Naive B cell (primary cell): ENCODE measurements at regions not wholly inside any gene's neighbourhood (a gene's known extent, or its start where the extent isn't known, plus 50 kb on each side); places are given as distances from the start of the nearest gene placed in this dataset.

Experiments
- ATAC-seq, 2 donors: fragments of 150-1000 bp; cut with Tn5 transposase; 2 replicates each; pipeline ENCODE4 v1.10.0; 2021; ENCODE audit warnings: low read depth in 2 of 2, mild to moderate bottlenecking in 2 of 2, moderate library complexity in 2 of 2
- DNase-seq: peaks from one replicate; pipeline ENCODE4 v3.0.0; 2022
- H3K27ac Mint-ChIP-seq, 6 donors: one replicate each; pipeline ENCODE4 v1.8.0; 2020 to 2022; ENCODE audit warnings: mild to moderate bottlenecking in 6 of 6, mixed read lengths in 6 of 6, moderate library complexity in 5 of 6, inconsistent platforms in 2 of 6
- H3K27me3 Mint-ChIP-seq, 3 donors: one replicate each; pipeline ENCODE4 v1.8.0; 2021 to 2022; ENCODE audit warnings: mixed read lengths in 3 of 3, mild to moderate bottlenecking in 1 of 3
- H3K36me3 Mint-ChIP-seq, 2 donors: one replicate each; pipeline ENCODE4 v1.8.0; 2020 to 2022; ENCODE audit warnings: mixed read lengths in 2 of 2, inconsistent platforms in 1 of 2, mild to moderate bottlenecking in 1 of 2
- H3K4me1 Mint-ChIP-seq, 3 donors: one replicate each; pipeline ENCODE4 v1.8.0; 2020 to 2022; ENCODE audit warnings: mixed read lengths in 3 of 3, inconsistent platforms in 1 of 3, mild to moderate bottlenecking in 1 of 3, moderate library complexity in 1 of 3
- H3K4me3 Mint-ChIP-seq, 8 donors: one replicate each; pipeline ENCODE4 v1.8.0; 2020 to 2022; ENCODE audit warnings: mild to moderate bottlenecking in 8 of 8, mixed read lengths in 8 of 8, moderate library complexity in 8 of 8, inconsistent platforms in 2 of 8
- H3K9me3 Mint-ChIP-seq, 7 donors: one replicate each; pipeline ENCODE4 v1.8.0; 2020 to 2022; ENCODE audit warnings: mixed read lengths in 7 of 7, mild to moderate bottlenecking in 5 of 7, inconsistent platforms in 2 of 7, moderate library complexity in 1 of 7

- Mint-ChIP-seq H3K27ac (no peak overlapping the region), H3K36me3 (peaks cover 5 to 8% of the 10 kb centered on the region in 2 donors), H3K4me3 (no peak overlapping the region), H3K27me3 (no peaks in the 10 kb centered on the region), H3K4me1 (no peaks in the 10 kb centered on the region), H3K9me3 (peaks cover 0 to 3% (median 0%) of the 10 kb centered on the region in 7 donors)
- no peak for ATAC-seq
- DNase-seq: no peak
These were observed 57.5 kb downstream of the OSR1 start for GRCh38 chr2:19300961-19301360.

- Mint-ChIP-seq H3K36me3 (no peaks in the 10 kb centered on the region), H3K9me3 (no peaks in the 10 kb centered on the region), H3K27me3 (no peaks in the 10 kb centered on the region), H3K27ac (no peak overlapping the region), H3K4me1 (no peaks in the 10 kb centered on the region), H3K4me3 (no peak overlapping the region)
- DNase-seq (no peak), ATAC-seq (no peak)
These were observed 58.9 kb downstream of the OSR1 start for GRCh38 chr2:19299522-19299921.

- H3K4me1 Mint-ChIP-seq: no peaks in the 10 kb centered on the region
- no peak overlapping the region for H3K4me3 Mint-ChIP-seq
- no peak for ATAC-seq
- H3K9me3 Mint-ChIP-seq: no peaks in the 10 kb centered on the region
- H3K27ac Mint-ChIP-seq: no peak overlapping the region
- H3K27me3 Mint-ChIP-seq: no peaks in the 10 kb centered on the region
- DNase-seq: no peak
- H3K36me3 Mint-ChIP-seq: no peaks in the 10 kb centered on the region
These were observed 59.4 kb downstream of the OSR1 start for GRCh38 chr2:19299032-19299431.

- H3K27me3 Mint-ChIP-seq: no peaks in the 10 kb centered on the region
- H3K4me3 Mint-ChIP-seq: no peak overlapping the region
- H3K36me3 Mint-ChIP-seq: no peaks in the 10 kb centered on the region
- no peak for DNase-seq
- no peak overlapping the region for H3K27ac Mint-ChIP-seq
- no peaks in the 10 kb centered on the region for H3K9me3 Mint-ChIP-seq
- no peak for ATAC-seq
- H3K4me1 Mint-ChIP-seq: no peaks in the 10 kb centered on the region
These were observed 60.7 kb downstream of the OSR1 start for GRCh38 chr2:19297716-19298115.

- no peaks in the 10 kb centered on the region for H3K27me3 Mint-ChIP-seq
- H3K9me3 Mint-ChIP-seq: no peaks in the 10 kb centered on the region
- H3K27ac Mint-ChIP-seq: no peak overlapping the region
- H3K36me3 Mint-ChIP-seq: no peaks in the 10 kb centered on the region
- ATAC-seq (no peak), DNase-seq (no peak)
- no peak overlapping the region for H3K4me3 Mint-ChIP-seq
- H3K4me1 Mint-ChIP-seq: no peaks in the 10 kb centered on the region
These were observed 62.4 kb downstream of the OSR1 start for GRCh38 chr2:19295998-19296502.

GRCh38 chr2:19292007-19292406 is 66.4 kb downstream of the OSR1 start:
- Mint-ChIP-seq H3K9me3 (no peaks in the 10 kb centered on the region), H3K36me3 (no peaks in the 10 kb centered on the region), H3K4me3 (no peak overlapping the region), H3K4me1 (no peaks in the 10 kb centered on the region), H3K27me3 (peaks cover 0 to 8% (median 5%) of the 10 kb centered on the region in 3 donors), H3K27ac (peak overlapping the region in 2 of 6 donors; percentile 0)
- DNase-seq (no peak), ATAC-seq (no peak)

GRCh38 chr2:19288291-19288690 is 70.1 kb downstream of the OSR1 start:
- H3K27ac Mint-ChIP-seq: no peak overlapping the region
- ATAC-seq (no peak), DNase-seq (no peak)
- no peak overlapping the region for H3K4me3 Mint-ChIP-seq
- H3K9me3 Mint-ChIP-seq: peaks cover 0 to 8% (median 0%) of the 10 kb centered on the region in 7 donors
- H3K27me3 Mint-ChIP-seq: peaks cover 0 to 8% (median 5%) of the 10 kb centered on the region in 3 donors
- H3K4me1 Mint-ChIP-seq: no peaks in the 10 kb centered on the region
- H3K36me3 Mint-ChIP-seq: peaks cover 0 to under 1% of the 10 kb centered on the region in 2 donors

GRCh38 chr2:19287324-19287723 is 71.1 kb downstream of the OSR1 start:
- Mint-ChIP-seq H3K27me3 (peaks cover 0 to 15% (median 11%) of the 10 kb centered on the region in 3 donors), H3K4me3 (no peak overlapping the region), H3K9me3 (peaks cover 0 to 15% (median 4%) of the 10 kb centered on the region in 7 donors), H3K27ac (no peak overlapping the region), H3K36me3 (peaks cover 0 to 7% of the 10 kb centered on the region in 2 donors), H3K4me1 (no peaks in the 10 kb centered on the region)
- ATAC-seq (no peak), DNase-seq (no peak)

GRCh38 chr2:19282305-19282704 is 76.1 kb downstream of the OSR1 start:
- Mint-ChIP-seq H3K27me3 (peaks cover 0 to 10% (median 8%) of the 10 kb centered on the region in 3 donors), H3K36me3 (peaks cover 7 to 10% of the 10 kb centered on the region in 2 donors), H3K9me3 (peaks cover 7 to 33% (median 17%) of the 10 kb centered on the region in 7 donors), H3K4me1 (no peaks in the 10 kb centered on the region), H3K4me3 (no peak overlapping the region), H3K27ac (no peak overlapping the region)
- ATAC-seq (no peak), DNase-seq (no peak)

GRCh38 chr2:19274439-19274838 is 84.0 kb downstream of the OSR1 start:
- peaks cover 0 to 12% (median 6%) of the 10 kb centered on the region in 7 donors for H3K9me3 Mint-ChIP-seq

GRCh38 chr2:19272941-19273470 is 85.4 kb downstream of the OSR1 start:
- DNase-seq: no peak

More at GRCh38 chr2:19274439-19274838, 84.0 kb downstream of the OSR1 start:
- Mint-ChIP-seq H3K27ac (no peak overlapping the region), H3K36me3 (no peaks in the 10 kb centered on the region), H3K27me3 (no peaks in the 10 kb centered on the region), H3K4me3 (no peak overlapping the region), H3K4me1 (no peaks in the 10 kb centered on the region)
- ATAC-seq (no peak), DNase-seq (no peak)

GRCh38 chr2:19272039-19272438 is 86.4 kb downstream of the OSR1 start:
- Mint-ChIP-seq H3K27me3 (no peaks in the 10 kb centered on the region), H3K4me3 (no peak overlapping the region), H3K27ac (no peak overlapping the region), H3K9me3 (no peaks in the 10 kb centered on the region), H3K36me3 (no peaks in the 10 kb centered on the region), H3K4me1 (no peaks in the 10 kb centered on the region)
- DNase-seq: no peak
- ATAC-seq: no peak

More at GRCh38 chr2:19272941-19273470, 85.4 kb downstream of the OSR1 start:
- Mint-ChIP-seq H3K27ac (peak overlapping the region in 1 of 6 donors; percentile 34), H3K27me3 (no peaks in the 10 kb centered on the region), H3K4me3 (no peak overlapping the region), H3K9me3 (peaks cover 0 to 3% (median 0%) of the 10 kb centered on the region in 7 donors), H3K36me3 (no peaks in the 10 kb centered on the region), H3K4me1 (no peaks in the 10 kb centered on the region)
- ATAC-seq: no peak

GRCh38 chr2:19264852-19265251 is 93.6 kb downstream of the OSR1 start:
- ATAC-seq (no peak), DNase-seq (no peak)
- H3K9me3 Mint-ChIP-seq: peaks cover 0 to 3% (median 0%) of the 10 kb centered on the region in 7 donors
- H3K27me3 Mint-ChIP-seq: no peaks in the 10 kb centered on the region
- no peaks in the 10 kb centered on the region for H3K4me1 Mint-ChIP-seq
- H3K36me3 Mint-ChIP-seq: peaks cover 0 to 11% of the 10 kb centered on the region in 2 donors
- no peak overlapping the region for H3K27ac Mint-ChIP-seq
- no peak overlapping the region for H3K4me3 Mint-ChIP-seq

GRCh38 chr2:19262150-19262549 is 96.3 kb downstream of the OSR1 start:
- no peak for ATAC-seq
- peaks cover 0 to 11% of the 10 kb centered on the region in 2 donors for H3K36me3 Mint-ChIP-seq
- H3K27me3 Mint-ChIP-seq: no peaks in the 10 kb centered on the region
- no peak for DNase-seq
- H3K4me1 Mint-ChIP-seq: no peaks in the 10 kb centered on the region
- no peak overlapping the region for H3K4me3 Mint-ChIP-seq
- no peak overlapping the region for H3K27ac Mint-ChIP-seq
- H3K9me3 Mint-ChIP-seq: peaks cover 0 to 16% (median 3%) of the 10 kb centered on the region in 7 donors
